Panc1 (cell line): ENCODE measurements at regions not wholly inside any gene's neighbourhood (a gene's known extent, or its start where the extent isn't known, plus 50 kb on each side); places are given as distances from the start of the nearest gene placed in this dataset.

Source experiments
- CTCF ChIP-seq: fragments of 450-650 bp; IDR thresholded peaks from 2 replicates; pipeline ENCODE4 v1.5.1; 2017; ENCODE audit warnings: mild to moderate bottlenecking
- POLR2AphosphoS5 ChIP-seq: IDR thresholded peaks from 2 replicates; pipeline ENCODE4 v1.6.1; 2012; ENCODE audit warnings: mild to moderate bottlenecking, low read depth, low read length, moderate library complexity
- TCF7L2 ChIP-seq: IDR thresholded peaks from 2 replicates; pipeline ENCODE4 v1.6.1; 2011; ENCODE audit warnings: mild to moderate bottlenecking, low read depth, low read length, inconsistent platforms

DNA sequence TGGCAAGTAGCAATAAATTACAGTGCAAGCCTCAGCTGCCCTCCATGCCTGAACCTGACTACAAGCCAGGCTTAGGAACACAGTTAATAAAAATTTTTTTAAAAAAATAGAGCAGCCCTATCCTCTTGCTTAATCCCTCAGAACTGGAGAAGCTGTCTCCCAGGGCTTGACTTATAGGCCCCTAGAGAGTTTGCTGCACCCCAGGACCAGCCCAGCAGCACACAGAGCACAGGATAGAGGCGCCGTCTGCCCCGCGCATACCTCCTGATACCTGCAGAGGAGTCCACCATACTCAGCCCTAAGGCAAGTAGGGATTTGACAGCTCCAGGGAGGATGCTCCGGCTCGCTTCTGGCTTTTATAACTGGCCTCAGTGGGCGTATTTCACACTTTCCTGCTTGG, 548.6 kb upstream of the RAB6C start:
- TF ChIP-seq CTCF: no peak
- no peak for TF ChIP-seq TCF7L2
- TF ChIP-seq POLR2AphosphoS5: no peak
